C4-2B (cell line): ENCODE measurements at regions not wholly inside any gene's neighbourhood (a gene's known extent, or its start where the extent isn't known, plus 50 kb on each side); places are given as distances from the start of the nearest gene placed in this dataset.

Experiments used
- CTCF ChIP-seq: fragments of 450-650 bp; conservative IDR thresholded peaks from 2 replicates; pipeline ENCODE4 v1.5.1; 2017; ENCODE audit warnings: mild to moderate bottlenecking
- ZFX ChIP-seq: fragments of 450-650 bp; IDR thresholded peaks from 2 replicates; pipeline ENCODE4 v1.6.1; 2017

DNA sequence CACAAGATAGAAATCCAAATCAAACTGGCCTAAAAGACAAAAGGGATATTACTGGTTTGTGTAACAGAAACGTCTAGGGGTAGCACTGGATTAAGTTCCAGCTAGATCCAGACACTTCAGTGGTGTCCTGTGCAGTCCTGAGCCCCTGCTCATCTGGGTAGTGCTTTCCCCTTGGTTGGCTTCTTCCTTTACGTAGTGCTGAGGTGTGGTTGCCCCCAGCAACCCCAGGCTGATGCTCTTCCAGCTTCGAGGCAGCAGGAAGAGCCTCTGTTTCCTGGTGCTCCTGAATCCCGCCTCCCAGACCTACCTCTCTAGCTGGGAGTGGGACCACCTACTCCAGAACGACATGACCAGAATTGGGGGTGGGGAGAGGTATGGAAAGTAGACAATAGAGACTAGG is 166.1 kb upstream of the ADRA1B start:
- TF ChIP-seq CTCF (no peak), ZFX (no peak)
